GM12892 (cell line): ENCODE measurements at regions not wholly inside any gene's neighbourhood (a gene's known extent, or its start where the extent isn't known, plus 50 kb on each side); places are given as distances from the start of the nearest gene placed in this dataset.

Experiments used
- POLR2A ChIP-seq: IDR thresholded peaks from 2 replicates; pipeline ENCODE4 v1.6.1; 2011; ENCODE audit warnings: low read depth, low read length, control low read depth
- POLR2AphosphoS5 ChIP-seq: IDR thresholded peaks from 2 replicates; pipeline ENCODE4 v1.6.1; 2011; ENCODE audit warnings: low read depth, low read length, control low read depth

GRCh38 chr11:129732941-129733340 is 82.7 kb upstream of the TMEM45B start:
- TF ChIP-seq POLR2AphosphoS5 (no peak), POLR2A (no peak)
